Neural cell (in vitro differentiated cells): ENCODE measurements at regions not wholly inside any gene's neighbourhood (a gene's known extent, or its start where the extent isn't known, plus 50 kb on each side); places are given as distances from the start of the nearest gene placed in this dataset.

ENCODE experiments used
- H2AFZ ChIP-seq: fragments of 200-600, 300-800 bp; sonication (generic), shearing (Covaris generic); 2 replicates; pipeline ENCODE4 v1.6.0; 2014; ENCODE audit warnings: low read depth, mild to moderate bottlenecking, antibody characterized with exemption, low read length, moderate library complexity
- H3F3A ChIP-seq: fragments of 200-600 bp; shearing (Covaris generic); 2 replicates; pipeline ENCODE4 v1.6.1; 2016; ENCODE audit warnings: mild to moderate bottlenecking, moderate library complexity, mixed read lengths, antibody characterized with exemption, low read length; ENCODE audit not compliant: insufficient read depth, poor library complexity, severe bottlenecking
- H3K27ac ChIP-seq: fragments of 200-600, 300-800 bp; sonication (generic), shearing (Covaris generic); 2 replicates; pipeline ENCODE4 v1.5.1; 2014; ENCODE audit warnings: mild to moderate bottlenecking, low read length, moderate library complexity
- H3K27me3 ChIP-seq: fragments of 300-800, 200-600 bp; sonication (generic), shearing (Covaris generic); 2 replicates; pipeline ENCODE4 v1.6.0; 2014; ENCODE audit warnings: mild to moderate bottlenecking, low read depth, low read length, moderate library complexity; ENCODE audit not compliant: insufficient read depth
- H3K36me3 ChIP-seq: fragments of 300-800, 200-600 bp; sonication (generic), shearing (Covaris generic); 2 replicates; pipeline ENCODE4 v1.5.1; 2014; ENCODE audit warnings: mild to moderate bottlenecking, antibody characterized with exemption, low read length, moderate library complexity; ENCODE audit not compliant: insufficient read depth
- H3K4me2 ChIP-seq: fragments of 300-800, 200-600 bp; sonication (generic), shearing (Covaris generic); 2 replicates; pipeline ENCODE4 v1.6.0; 2014; ENCODE audit warnings: mild to moderate bottlenecking, low read length
- H3K4me3 ChIP-seq: fragments of 300-800, 200-600 bp; sonication (generic), shearing (Covaris generic); 2 replicates; pipeline ENCODE4 v1.5.1; 2014; ENCODE audit warnings: mild to moderate bottlenecking, low read length, moderate library complexity
- H3K79me2 ChIP-seq: fragments of 200-600 bp; shearing (Covaris generic); replicated peaks from 2 replicates; pipeline ENCODE4 v1.6.0; 2014; ENCODE audit warnings: mild to moderate bottlenecking, low read length, moderate library complexity; ENCODE audit not compliant: insufficient read depth
- H3K9ac ChIP-seq: fragments of 300-800, 200-600 bp; sonication (generic), shearing (Covaris generic); 2 replicates; pipeline ENCODE4 v1.6.1; 2016; ENCODE audit warnings: mild to moderate bottlenecking, low read length, mixed read lengths
- H3K9me2 ChIP-seq: fragments of 200-600 bp; shearing (Covaris generic); 2 replicates; pipeline ENCODE4 v1.6.1; 2016; ENCODE audit warnings: mild to moderate bottlenecking, low read length, mixed read lengths; ENCODE audit not compliant: insufficient read depth
- H3K9me3 ChIP-seq: fragments of 200-600, 300-800 bp; sonication (generic), shearing (Covaris generic); 2 replicates; pipeline ENCODE4 v1.6.1; 2016; ENCODE audit warnings: mild to moderate bottlenecking, mixed run types, low read length, moderate library complexity, mixed read lengths
- H4K20me1 ChIP-seq: fragments of 200-600 bp; shearing (Covaris generic); 2 replicates; pipeline ENCODE4 v1.6.1; 2016; ENCODE audit warnings: mild to moderate bottlenecking, mixed run types; ENCODE audit not compliant: insufficient read depth
- EZH2 ChIP-seq: fragments of 200-600, 300-800 bp; shearing (Covaris generic), sonication (generic); IDR thresholded peaks from 2 replicates; pipeline ENCODE4 v1.6.1; 2014; ENCODE audit warnings: antibody characterized with exemption, low read length, borderline replicate concordance, mild to moderate bottlenecking; ENCODE audit not compliant: insufficient read depth, poor library complexity, severe bottlenecking
- MXI1 ChIP-seq: fragments of 450-650 bp; conservative IDR thresholded peaks from 2 replicates; pipeline ENCODE4 v1.6.1; 2014; ENCODE audit warnings: antibody characterized with exemption, mild to moderate bottlenecking; ENCODE audit not compliant: poor library complexity, severe bottlenecking
- POLR2AphosphoS5 ChIP-seq: IDR thresholded peaks from 2 replicates; pipeline ENCODE4 v1.6.1; 2012
- RAD21 ChIP-seq: fragments of 450-650 bp; conservative IDR thresholded peaks from 2 replicates; pipeline ENCODE4 v1.6.1; 2014; ENCODE audit warnings: antibody characterized with exemption, mild to moderate bottlenecking, moderate library complexity
- REST ChIP-seq: IDR thresholded peaks from 2 replicates; pipeline ENCODE4 v1.6.1; 2012; ENCODE audit warnings: borderline replicate concordance
- SMC3 ChIP-seq: fragments of 450-650 bp; conservative IDR thresholded peaks from 2 replicates; pipeline ENCODE4 v1.6.1; 2014; ENCODE audit warnings: antibody characterized with exemption, mild to moderate bottlenecking, moderate library complexity; ENCODE audit not compliant: poor library complexity
- TAF1 ChIP-seq: IDR thresholded peaks from 2 replicates; pipeline ENCODE4 v1.6.1; 2012; ENCODE audit warnings: low read depth
- TF ChIP-seq, protein P1 (sequence below): fragments of 450-650 bp; IDR thresholded peaks from 2 replicates; pipeline ENCODE4 v1.5.1; 2014; ENCODE audit warnings: antibody characterized with exemption, mild to moderate bottlenecking, moderate library complexity; ENCODE audit not compliant: poor library complexity, severe bottlenecking

DNA sequence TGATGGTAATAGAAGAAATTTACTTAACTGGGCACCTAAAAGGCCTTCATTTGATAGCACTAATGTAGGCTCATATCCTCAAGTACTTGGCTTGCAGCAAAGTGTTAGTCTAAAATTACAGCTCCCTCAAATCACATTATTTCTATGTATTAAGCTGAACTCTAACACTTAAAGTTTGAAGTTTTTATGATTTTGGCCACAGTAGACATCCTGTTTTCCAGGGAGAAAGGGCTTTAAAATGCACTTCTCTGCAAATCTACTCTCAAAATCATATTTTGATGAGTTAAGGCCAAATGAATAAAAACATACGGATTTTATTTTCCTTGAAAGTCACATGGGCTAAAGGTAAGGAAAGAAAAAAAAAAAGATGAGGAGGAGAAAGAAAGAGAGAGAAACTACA lies 575.5 kb downstream of the PLPP3 start:
- H3K9ac ChIP-seq, result no peak overlapping the region
- no peaks in the 10 kb centered on the region for H3K9me3 ChIP-seq
- H3K4me3 ChIP-seq, result no peak overlapping the region
- H3F3A ChIP-seq, result no peaks in the 10 kb centered on the region
- H3K9me2 ChIP-seq, result no peaks in the 10 kb centered on the region
- no peak overlapping the region for H3K4me2 ChIP-seq
- no peak overlapping the region for H2AFZ ChIP-seq
- no peaks in the 10 kb centered on the region for H4K20me1 ChIP-seq
- H3K27me3 ChIP-seq, result no peaks in the 10 kb centered on the region
- H3K36me3 ChIP-seq, result no peaks in the 10 kb centered on the region
- no peaks in the 10 kb centered on the region for H3K79me2 ChIP-seq
- TF ChIP-seq RAD21 (no peak), TAF1 (no peak), EZH2 (no peak), SMC3 (no peak)
- H3K27ac ChIP-seq, result no peak overlapping the region

DNA sequence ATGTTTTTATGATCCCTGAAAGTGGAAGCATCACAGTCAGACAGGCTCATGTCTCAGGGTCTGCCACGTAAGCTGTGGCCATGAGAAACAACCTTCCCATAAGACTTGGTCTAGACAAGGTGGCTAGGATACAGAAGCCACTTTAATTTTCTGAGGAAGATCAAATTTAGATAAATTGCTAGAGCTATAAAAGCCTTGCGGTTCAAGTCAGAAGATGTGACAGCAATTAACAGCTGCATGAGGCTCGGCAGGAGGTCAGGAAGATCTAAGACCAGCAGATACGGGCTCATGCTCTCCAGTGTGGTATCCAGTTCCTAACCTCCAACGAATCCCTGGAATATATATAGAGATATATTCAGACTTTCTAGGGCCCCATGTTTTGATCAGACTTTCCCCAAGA lies 577.1 kb downstream of the PLPP3 start:
- H3K9ac ChIP-seq, result no peak overlapping the region
- H3K27me3 ChIP-seq, result no peaks in the 10 kb centered on the region
- H3K4me3 ChIP-seq, result no peak overlapping the region
- H3K9me2 ChIP-seq, result no peaks in the 10 kb centered on the region
- no peak overlapping the region for H3K27ac ChIP-seq
- no peaks in the 10 kb centered on the region for H3K36me3 ChIP-seq
- H2AFZ ChIP-seq, result no peak overlapping the region
- no peaks in the 10 kb centered on the region for H3F3A ChIP-seq
- TF ChIP-seq, protein P1, sequence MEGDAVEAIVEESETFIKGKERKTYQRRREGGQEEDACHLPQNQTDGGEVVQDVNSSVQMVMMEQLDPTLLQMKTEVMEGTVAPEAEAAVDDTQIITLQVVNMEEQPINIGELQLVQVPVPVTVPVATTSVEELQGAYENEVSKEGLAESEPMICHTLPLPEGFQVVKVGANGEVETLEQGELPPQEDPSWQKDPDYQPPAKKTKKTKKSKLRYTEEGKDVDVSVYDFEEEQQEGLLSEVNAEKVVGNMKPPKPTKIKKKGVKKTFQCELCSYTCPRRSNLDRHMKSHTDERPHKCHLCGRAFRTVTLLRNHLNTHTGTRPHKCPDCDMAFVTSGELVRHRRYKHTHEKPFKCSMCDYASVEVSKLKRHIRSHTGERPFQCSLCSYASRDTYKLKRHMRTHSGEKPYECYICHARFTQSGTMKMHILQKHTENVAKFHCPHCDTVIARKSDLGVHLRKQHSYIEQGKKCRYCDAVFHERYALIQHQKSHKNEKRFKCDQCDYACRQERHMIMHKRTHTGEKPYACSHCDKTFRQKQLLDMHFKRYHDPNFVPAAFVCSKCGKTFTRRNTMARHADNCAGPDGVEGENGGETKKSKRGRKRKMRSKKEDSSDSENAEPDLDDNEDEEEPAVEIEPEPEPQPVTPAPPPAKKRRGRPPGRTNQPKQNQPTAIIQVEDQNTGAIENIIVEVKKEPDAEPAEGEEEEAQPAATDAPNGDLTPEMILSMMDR, result no peak
- no peaks in the 10 kb centered on the region for H4K20me1 ChIP-seq
- H3K79me2 ChIP-seq, result no peaks in the 10 kb centered on the region
- no peak overlapping the region for H3K4me2 ChIP-seq
- no peaks in the 10 kb centered on the region for H3K9me3 ChIP-seq

- no peaks in the 10 kb centered on the region for H3K9me3 ChIP-seq
- no peak overlapping the region for H3K4me2 ChIP-seq
- H3K79me2 ChIP-seq, result no peaks in the 10 kb centered on the region
- H3F3A ChIP-seq, result no peaks in the 10 kb centered on the region
- H3K4me3 ChIP-seq, result no peak overlapping the region
- no peak for TF ChIP-seq EZH2
- TF ChIP-seq POLR2AphosphoS5, result no peak
- no peak for TF ChIP-seq MXI1
- TF ChIP-seq REST, result no peak
- no peak for TF ChIP-seq RAD21
- no peaks in the 10 kb centered on the region for H3K27me3 ChIP-seq
- no peak overlapping the region for H3K9ac ChIP-seq
- no peaks in the 10 kb centered on the region for H3K36me3 ChIP-seq
- no peaks in the 10 kb centered on the region for H3K9me2 ChIP-seq
- H3K27ac ChIP-seq, result no peak overlapping the region
- H4K20me1 ChIP-seq, result no peaks in the 10 kb centered on the region
- H2AFZ ChIP-seq, result no peak overlapping the region
Observed at GRCh38 chr1:56000424-56000823, 578.9 kb downstream of the PLPP3 start.
